Astrocyte (in vitro differentiated cells and primary cell): ENCODE measurements at regions not wholly inside any gene's neighbourhood (a gene's known extent, or its start where the extent isn't known, plus 50 kb on each side); places are given as distances from the start of the nearest gene placed in this dataset.

Source experiments
- DNase-seq: peaks from one replicate; pipeline ENCODE4 v3.0.0-alpha.2; 2010; ENCODE audit warnings: low read depth
- FAIRE-seq: peaks from 2 replicates; lab custom pipeline; 2011; peaks lifted over from hg19 to GRCh38; lab: Jason Lieb, UNC
- H2AFZ ChIP-seq: 2 replicates; pipeline ENCODE4 v1.6.0; 2012; ENCODE audit warnings: low read depth, low read length, inconsistent platforms
- H3K27ac ChIP-seq: 2 replicates; pipeline ENCODE4 v1.5.1; 2011; ENCODE audit warnings: low read depth, low read length, inconsistent platforms
- H3K27me3 ChIP-seq: 2 replicates; pipeline ENCODE4 v1.6.0; 2011; ENCODE audit warnings: low read length, inconsistent platforms; ENCODE audit not compliant: insufficient read depth
- H3K36me3 ChIP-seq: 2 replicates; pipeline ENCODE4 v1.5.1; 2011; ENCODE audit warnings: low read length, inconsistent platforms; ENCODE audit not compliant: insufficient read depth
- H3K4me1 ChIP-seq: 2 replicates; pipeline ENCODE4 v1.5.1; 2011; ENCODE audit warnings: low read length, inconsistent platforms; ENCODE audit not compliant: insufficient read depth
- H3K4me2 ChIP-seq: 2 replicates; pipeline ENCODE4 v1.6.0; 2012; ENCODE audit warnings: low read length, inconsistent platforms
- H3K4me3 ChIP-seq: 2 replicates; pipeline ENCODE4 v1.5.1; 2011; ENCODE audit warnings: low read depth, mild to moderate bottlenecking, low read length, inconsistent platforms; ENCODE audit not compliant: insufficient read depth
- H3K79me2 ChIP-seq: 2 replicates; pipeline ENCODE4 v1.6.0; 2012; ENCODE audit warnings: mild to moderate bottlenecking, low read length, inconsistent platforms; ENCODE audit not compliant: insufficient read depth
- H3K9ac ChIP-seq: 2 replicates; pipeline ENCODE4 v1.6.0; 2012; ENCODE audit warnings: mild to moderate bottlenecking, low read length, inconsistent platforms
- H3K9me3 ChIP-seq: 2 replicates; pipeline ENCODE4 v1.5.1; 2012; ENCODE audit warnings: low read depth, mild to moderate bottlenecking, low read length, inconsistent platforms; ENCODE audit not compliant: insufficient read depth
- H4K20me1 ChIP-seq: 2 replicates; pipeline ENCODE4 v1.6.0; 2012; ENCODE audit warnings: low read length, inconsistent platforms; ENCODE audit not compliant: insufficient read depth
- H3K27ac Mint-ChIP-seq: one replicate; pipeline ENCODE4 v1.8.0; 2021; ENCODE audit warnings: mild to moderate bottlenecking, mixed read lengths; ENCODE audit not compliant: unreplicated experiment
- H3K27me3 Mint-ChIP-seq: one replicate; pipeline ENCODE4 v1.8.0; 2021; ENCODE audit warnings: low read depth, mixed read lengths; ENCODE audit not compliant: unreplicated experiment
- H3K36me3 Mint-ChIP-seq: one replicate; pipeline ENCODE4 v1.8.0; 2021; ENCODE audit warnings: low read depth, mixed read lengths; ENCODE audit not compliant: unreplicated experiment
- H3K4me1 Mint-ChIP-seq: one replicate; pipeline ENCODE4 v1.8.0; 2021; ENCODE audit warnings: low read depth, mixed read lengths; ENCODE audit not compliant: unreplicated experiment
- H3K4me3 Mint-ChIP-seq: one replicate; pipeline ENCODE4 v1.8.0; 2021; ENCODE audit warnings: mild to moderate bottlenecking, moderate library complexity, mixed read lengths; ENCODE audit not compliant: unreplicated experiment
- H3K9me3 Mint-ChIP-seq: one replicate; pipeline ENCODE4 v1.8.0; 2021; ENCODE audit warnings: mild to moderate bottlenecking, mixed read lengths; ENCODE audit not compliant: unreplicated experiment
- EZH2 ChIP-seq: IDR thresholded peaks from 2 replicates; pipeline ENCODE4 v1.6.1; 2012; ENCODE audit warnings: mild to moderate bottlenecking, low read length, inconsistent platforms; ENCODE audit not compliant: insufficient read depth
- TF ChIP-seq, protein P1 (sequence below): IDR thresholded peaks from 2 replicates; pipeline ENCODE4 v1.5.1; 2011; ENCODE audit warnings: low read depth, mild to moderate bottlenecking, inconsistent platforms, low read length, moderate library complexity; ENCODE audit not compliant: insufficient read depth

DNA sequence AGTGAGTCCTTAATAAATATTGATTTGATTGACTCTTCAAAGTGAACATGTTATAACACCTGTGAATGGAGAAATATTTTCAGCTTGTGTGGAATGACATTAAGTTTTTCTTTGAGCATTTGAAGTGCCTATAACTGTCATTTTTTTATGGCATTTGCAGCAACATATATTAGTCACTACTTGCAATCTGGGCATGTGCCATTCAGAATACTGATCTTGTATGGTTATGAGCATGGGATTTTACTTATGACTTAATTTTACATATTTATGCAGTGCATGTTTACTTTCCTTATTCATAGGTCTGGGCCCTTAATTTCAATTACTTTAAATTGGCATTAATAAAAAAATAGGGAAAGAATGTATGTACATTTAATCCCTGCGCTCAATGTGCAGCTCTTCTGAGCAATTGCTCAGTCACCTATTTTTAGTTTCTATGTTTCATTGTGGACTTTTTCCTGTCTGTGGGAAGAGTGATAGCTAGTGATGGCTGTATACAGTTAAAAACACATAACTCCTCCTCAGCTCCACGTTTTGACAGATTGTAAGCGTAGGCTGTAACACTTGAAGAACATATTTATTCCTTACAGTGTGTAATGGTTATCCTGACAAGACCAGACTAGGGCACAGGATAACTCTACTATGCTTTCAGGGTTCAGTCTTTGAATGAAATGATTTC is 339.6 kb downstream of the SNAPC1 start:
- H3K4me3 ChIP-seq: no peak overlapping the region
- no peaks in the 10 kb centered on the region for H3K79me2 ChIP-seq
- no peaks in the 10 kb centered on the region for H3K9me3 ChIP-seq
- no peaks in the 10 kb centered on the region for H3K36me3 ChIP-seq
- H3K4me1 Mint-ChIP-seq: no peaks in the 10 kb centered on the region
- H3K4me1 ChIP-seq: no peaks in the 10 kb centered on the region
- no peak overlapping the region for H3K27ac ChIP-seq
- no peaks in the 10 kb centered on the region for H3K27me3 ChIP-seq
- DNase-seq (no peak), FAIRE-seq (no peak)
- no peaks in the 10 kb centered on the region for H3K27me3 Mint-ChIP-seq
- H3K4me3 Mint-ChIP-seq: no peak overlapping the region
- no peak overlapping the region for H3K9ac ChIP-seq
- H3K4me2 ChIP-seq: no peak overlapping the region
- H3K27ac Mint-ChIP-seq: no peak overlapping the region
- TF ChIP-seq, protein P1, sequence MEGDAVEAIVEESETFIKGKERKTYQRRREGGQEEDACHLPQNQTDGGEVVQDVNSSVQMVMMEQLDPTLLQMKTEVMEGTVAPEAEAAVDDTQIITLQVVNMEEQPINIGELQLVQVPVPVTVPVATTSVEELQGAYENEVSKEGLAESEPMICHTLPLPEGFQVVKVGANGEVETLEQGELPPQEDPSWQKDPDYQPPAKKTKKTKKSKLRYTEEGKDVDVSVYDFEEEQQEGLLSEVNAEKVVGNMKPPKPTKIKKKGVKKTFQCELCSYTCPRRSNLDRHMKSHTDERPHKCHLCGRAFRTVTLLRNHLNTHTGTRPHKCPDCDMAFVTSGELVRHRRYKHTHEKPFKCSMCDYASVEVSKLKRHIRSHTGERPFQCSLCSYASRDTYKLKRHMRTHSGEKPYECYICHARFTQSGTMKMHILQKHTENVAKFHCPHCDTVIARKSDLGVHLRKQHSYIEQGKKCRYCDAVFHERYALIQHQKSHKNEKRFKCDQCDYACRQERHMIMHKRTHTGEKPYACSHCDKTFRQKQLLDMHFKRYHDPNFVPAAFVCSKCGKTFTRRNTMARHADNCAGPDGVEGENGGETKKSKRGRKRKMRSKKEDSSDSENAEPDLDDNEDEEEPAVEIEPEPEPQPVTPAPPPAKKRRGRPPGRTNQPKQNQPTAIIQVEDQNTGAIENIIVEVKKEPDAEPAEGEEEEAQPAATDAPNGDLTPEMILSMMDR: no peak
- TF ChIP-seq EZH2: no peak
- H4K20me1 ChIP-seq: no peaks in the 10 kb centered on the region
- H3K36me3 Mint-ChIP-seq: no peaks in the 10 kb centered on the region
- H2AFZ ChIP-seq: no peak overlapping the region
- no peaks in the 10 kb centered on the region for H3K9me3 Mint-ChIP-seq

DNA sequence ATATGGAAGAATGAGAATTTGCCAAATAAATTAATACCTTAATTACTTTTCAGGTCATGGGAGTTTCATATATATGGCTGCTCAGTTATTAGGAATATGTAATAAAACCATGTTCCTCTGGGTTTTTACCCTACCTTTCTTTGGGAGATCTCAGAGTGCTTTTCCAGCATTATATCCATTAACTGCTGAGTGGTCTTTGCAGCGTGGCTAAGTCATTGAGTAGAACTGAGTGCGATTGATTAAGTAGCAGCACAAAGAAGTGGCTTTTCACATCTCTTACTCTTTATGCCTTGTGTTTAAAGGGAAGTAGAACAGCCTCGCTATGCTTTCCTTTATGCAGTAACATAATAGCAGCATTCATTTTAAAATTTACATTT is 340.1 kb downstream of the SNAPC1 start:
- no peaks in the 10 kb centered on the region for H3K4me1 ChIP-seq
- H3K9ac ChIP-seq: no peak overlapping the region
- H2AFZ ChIP-seq: no peak overlapping the region
- H3K4me3 ChIP-seq: no peak overlapping the region
- H3K36me3 ChIP-seq: no peaks in the 10 kb centered on the region
- no peaks in the 10 kb centered on the region for H3K4me1 Mint-ChIP-seq
- H3K27ac Mint-ChIP-seq: no peak overlapping the region
- H3K27ac ChIP-seq: no peak overlapping the region
- TF ChIP-seq EZH2: no peak
- TF ChIP-seq, protein P1: no peak
- H3K9me3 ChIP-seq: no peaks in the 10 kb centered on the region
- H4K20me1 ChIP-seq: no peaks in the 10 kb centered on the region
- no peaks in the 10 kb centered on the region for H3K36me3 Mint-ChIP-seq
- no peak overlapping the region for H3K4me2 ChIP-seq
- no peaks in the 10 kb centered on the region for H3K9me3 Mint-ChIP-seq
- DNase-seq (no peak), FAIRE-seq (no peak)
- H3K79me2 ChIP-seq: no peaks in the 10 kb centered on the region
- no peaks in the 10 kb centered on the region for H3K27me3 ChIP-seq
- H3K4me3 Mint-ChIP-seq: no peak overlapping the region
- no peaks in the 10 kb centered on the region for H3K27me3 Mint-ChIP-seq

DNA sequence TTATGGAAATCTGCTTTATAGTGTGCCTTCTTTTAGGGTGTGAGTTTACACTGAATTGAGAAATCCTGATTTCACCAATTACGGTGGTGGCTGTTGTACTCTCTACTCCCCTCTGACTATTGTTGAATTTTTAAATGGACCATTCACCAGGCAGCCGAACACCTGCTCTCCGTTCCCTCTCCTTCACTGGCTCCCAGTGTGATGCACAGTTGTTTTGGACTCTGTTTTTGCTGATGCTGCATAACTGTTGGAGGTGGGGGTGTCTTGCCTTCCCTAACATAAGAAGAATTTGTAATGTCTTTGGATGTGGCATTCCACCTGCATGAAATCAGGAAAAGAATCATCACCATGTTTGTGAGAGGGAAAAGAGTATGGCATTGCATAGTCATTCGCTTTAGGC is 341.2 kb downstream of the SNAPC1 start:
- H3K4me3 ChIP-seq: no peak overlapping the region
- no peaks in the 10 kb centered on the region for H3K79me2 ChIP-seq
- H3K27me3 ChIP-seq: no peaks in the 10 kb centered on the region
- H3K27ac ChIP-seq: no peak overlapping the region
- FAIRE-seq (no peak), DNase-seq (no peak)
- H3K9ac ChIP-seq: no peak overlapping the region
- H3K36me3 Mint-ChIP-seq: no peaks in the 10 kb centered on the region
- no peaks in the 10 kb centered on the region for H3K4me1 Mint-ChIP-seq
- H3K27me3 Mint-ChIP-seq: no peaks in the 10 kb centered on the region
- H3K9me3 ChIP-seq: no peaks in the 10 kb centered on the region
- no peak overlapping the region for H3K4me3 Mint-ChIP-seq
- no peaks in the 10 kb centered on the region for H3K36me3 ChIP-seq
- no peak overlapping the region for H2AFZ ChIP-seq
- no peak overlapping the region for H3K27ac Mint-ChIP-seq
- no peak overlapping the region for H3K4me2 ChIP-seq
- H3K9me3 Mint-ChIP-seq: no peaks in the 10 kb centered on the region
- TF ChIP-seq EZH2: no peak
- TF ChIP-seq, protein P1: no peak
- H4K20me1 ChIP-seq: no peaks in the 10 kb centered on the region
- no peaks in the 10 kb centered on the region for H3K4me1 ChIP-seq
